ENCODE measurements at regions not wholly inside any gene's neighbourhood (a gene's known extent, or its start where the extent isn't known, plus 50 kb on each side); places are given as distances from the start of the nearest gene placed in this dataset.
"Not testable (repeated sequence)": the region's sequence is repeated elsewhere in the genome, so short reads cannot be mapped to it uniquely, and the experiment has no call there.

DNA sequence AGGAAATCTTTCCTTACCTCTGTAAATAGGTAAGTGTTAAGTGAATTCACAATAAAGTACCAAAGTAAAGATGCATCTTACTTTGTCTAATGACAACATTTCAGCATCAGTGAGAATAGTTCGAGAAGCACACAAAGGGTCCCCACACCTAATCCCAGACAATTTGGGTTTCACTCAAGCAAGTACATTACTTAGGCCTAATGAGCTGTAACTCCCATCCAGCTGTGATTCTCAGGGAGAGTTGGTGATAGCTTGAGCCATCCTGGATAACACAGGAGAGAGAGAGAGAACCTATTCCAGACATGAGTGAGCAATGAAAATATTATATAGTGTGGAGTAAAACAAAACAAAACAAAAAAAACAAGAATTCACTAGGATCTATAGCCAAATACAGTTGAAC, 149.1 kb upstream of the NRG3 start:
- no peak for DNase-seq (ENCODE audit: extremely low spot score)

DNA sequence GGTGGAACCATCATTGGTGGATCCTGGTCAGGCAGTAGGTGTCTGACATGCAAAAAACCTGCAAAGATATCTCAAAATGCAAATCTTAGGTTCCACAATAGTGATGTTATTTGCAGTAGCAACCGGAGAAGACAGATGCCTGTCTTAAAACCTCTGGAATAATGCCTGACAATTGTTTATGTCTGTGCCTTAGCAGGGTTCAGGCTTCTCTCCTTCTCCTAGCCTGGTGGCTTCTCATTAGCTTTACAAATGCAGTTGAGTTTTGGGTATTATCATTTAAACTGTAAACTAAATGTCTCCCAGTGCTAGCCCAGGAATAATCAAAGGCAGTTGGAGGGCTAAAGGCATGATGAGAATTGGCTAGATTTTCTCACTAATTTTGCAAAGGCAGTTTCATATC, 146.3 kb upstream of the NRG3 start:
- ChIA-PET POLR2A (no interaction called here), CTCF (no interaction called here)
- DNase-seq (ENCODE audit: extremely low spot score), result no peak
- TF ChIP-seq CTCF (IDR thresholded peaks at IDR 0.05; ENCODE audit: control extremely low read depth, extremely low read depth, low read depth, missing control alignments), result no peak

More for the DNA sequence above, 149.1 kb upstream of the NRG3 start:
- no peak for TF ChIP-seq CTCF (IDR thresholded peaks at IDR 0.05; ENCODE audit: control extremely low read depth, extremely low read depth, low read depth, missing control alignments)
- POLR2A ChIA-PET, result no interaction called here
- CTCF ChIA-PET, result no interaction called here

DNA sequence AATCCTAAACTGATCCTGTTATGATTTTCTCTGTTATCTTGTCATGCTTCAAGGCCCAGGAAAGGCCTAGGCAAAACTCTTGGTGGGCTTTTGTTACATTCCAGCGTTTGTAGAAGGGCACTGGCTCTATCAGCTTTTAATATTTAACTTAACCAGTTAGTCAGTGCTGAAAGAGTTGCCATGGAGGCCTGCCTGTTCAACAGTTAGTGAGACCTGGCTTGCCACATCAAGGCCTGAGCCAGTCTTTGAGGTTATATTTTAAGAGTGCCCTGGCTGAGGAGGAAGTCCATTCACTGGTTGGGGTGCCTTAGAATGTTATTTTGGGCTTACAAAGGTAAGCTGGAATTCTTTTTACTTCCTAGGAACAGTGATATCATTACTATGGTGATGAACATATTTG, 144.1 kb upstream of the NRG3 start:
- no peak for TF ChIP-seq CTCF (IDR thresholded peaks at IDR 0.05; ENCODE audit: control extremely low read depth, extremely low read depth, low read depth, missing control alignments)
- ChIA-PET POLR2A (no interaction called here), CTCF (no interaction called here)
- DNase-seq (ENCODE audit: extremely low spot score), result no peak

DNA sequence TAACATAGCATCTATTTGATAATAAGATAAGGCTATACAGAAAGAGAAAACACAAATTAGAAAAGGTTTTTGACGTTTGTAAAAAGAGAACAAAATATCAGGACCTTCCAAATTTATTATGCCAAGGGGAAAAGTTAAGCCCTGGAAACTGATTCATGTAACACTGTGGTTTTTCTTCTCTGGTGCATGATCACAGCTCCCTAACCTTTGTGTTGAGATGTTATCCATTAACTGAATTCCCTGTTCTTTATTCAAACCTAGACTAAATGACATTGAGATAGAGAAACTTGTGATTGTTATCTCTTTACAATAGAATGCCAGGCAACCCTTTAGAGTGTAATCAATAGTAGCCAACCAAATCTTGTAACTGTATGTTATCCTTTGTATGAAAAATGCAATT, 141.5 kb upstream of the NRG3 start:
- DNase-seq (ENCODE audit: extremely low spot score), result no peak
- ChIA-PET POLR2A (no interaction called here), CTCF (no interaction called here)
- TF ChIP-seq CTCF (IDR thresholded peaks at IDR 0.05; ENCODE audit: control extremely low read depth, extremely low read depth, low read depth, missing control alignments), result no peak

GRCh38 chr10:81735167-81735566, 139.8 kb upstream of the NRG3 start:
- CTCF ChIA-PET, result interaction anchor here (1.4 to 1.7 kb wide), 2 partner anchors 11 to 18 kb away, joined by 4 to 5 read pairs; no protein-coding TSS in a partner anchor
- POLR2A ChIA-PET; DNase-seq (ENCODE audit: extremely low spot score): not testable (repeated sequence)

DNA sequence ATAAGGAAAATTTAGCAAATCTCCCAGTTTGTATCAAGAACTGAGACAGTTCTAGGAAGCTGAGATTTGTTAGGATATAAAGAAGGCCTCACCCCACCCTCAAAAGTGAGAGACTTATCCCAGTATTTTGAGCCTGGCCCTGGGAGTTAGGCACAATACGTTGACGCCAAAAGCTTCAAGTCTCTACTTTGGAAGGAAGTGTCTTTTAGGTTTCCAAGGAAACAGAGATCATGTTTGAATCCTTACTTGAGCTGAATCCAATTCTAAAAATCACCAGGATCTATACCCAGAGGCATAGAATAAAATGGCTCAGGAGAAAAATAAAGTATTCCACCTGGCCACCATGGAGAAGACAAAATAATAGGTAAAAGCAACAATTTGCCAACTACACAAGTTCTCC, 115.9 kb upstream of the NRG3 start:
- DNase-seq (ENCODE audit: extremely low spot score), result no peak
- no peak for TF ChIP-seq CTCF (IDR thresholded peaks at IDR 0.05; ENCODE audit: control extremely low read depth, extremely low read depth, low read depth, missing control alignments)
- CTCF ChIA-PET, result interaction anchor here (0.9 kb wide), 1 partner anchor 15 kb away, joined by 3 read pairs; no protein-coding TSS in a partner anchor
- POLR2A ChIA-PET, result no interaction called here

GRCh38 chr10:81784111-81784597, 90.8 kb upstream of the NRG3 start:
- CTCF ChIA-PET, result interaction anchor here (1.2 to 1.5 kb wide), 2 partner anchors 9 to 285 kb away, joined by 4 read pairs; no protein-coding TSS in a partner anchor
- DNase-seq (ENCODE audit: extremely low spot score), result no peak
- no peak for TF ChIP-seq CTCF (IDR thresholded peaks at IDR 0.05; ENCODE audit: control extremely low read depth, extremely low read depth, low read depth, missing control alignments)
- POLR2A ChIA-PET, result no interaction called here

Data from GM10248 (cell line).